HL-60 (cell line): ENCODE measurements at regions not wholly inside any gene's neighbourhood (a gene's known extent, or its start where the extent isn't known, plus 50 kb on each side); places are given as distances from the start of the nearest gene placed in this dataset.

Experiments used
- CTCF ChIP-seq: IDR thresholded peaks from one replicate; pipeline ENCODE4 v1.5.1; 2011; ENCODE audit warnings: low read length, control low read depth, inconsistent platforms; ENCODE audit not compliant: insufficient read depth
- GABPA ChIP-seq: IDR thresholded peaks from 2 replicates; pipeline ENCODE4 v1.6.1; 2012; ENCODE audit warnings: low read depth
- POLR2AphosphoS5 ChIP-seq: IDR thresholded peaks from 2 replicates; pipeline ENCODE4 v1.6.1; 2012; ENCODE audit warnings: low read depth
- REST ChIP-seq: IDR thresholded peaks from 2 replicates; pipeline ENCODE4 v1.6.1; 2012; ENCODE audit warnings: low read depth; ENCODE audit not compliant: insufficient replicate concordance

GRCh38 chr4:104411502-104411901 lies 83.2 kb downstream of the CXXC4 start:
- TF ChIP-seq CTCF (no peak), REST (no peak), POLR2AphosphoS5 (no peak), GABPA (no peak)
